CD1c-positive myeloid dendritic cell (primary cell): ENCODE measurements at regions not wholly inside any gene's neighbourhood (a gene's known extent, or its start where the extent isn't known, plus 50 kb on each side); places are given as distances from the start of the nearest gene placed in this dataset.
"Not testable (repeated sequence)": the region's sequence is repeated elsewhere in the genome, so short reads cannot be mapped to it uniquely, and the experiment has no call there.

Experiments
- DNase-seq: peaks from one replicate; pipeline ENCODE4 v3.0.0-alpha.2; 2016; ENCODE audit errors: extremely low spot score

DNA sequence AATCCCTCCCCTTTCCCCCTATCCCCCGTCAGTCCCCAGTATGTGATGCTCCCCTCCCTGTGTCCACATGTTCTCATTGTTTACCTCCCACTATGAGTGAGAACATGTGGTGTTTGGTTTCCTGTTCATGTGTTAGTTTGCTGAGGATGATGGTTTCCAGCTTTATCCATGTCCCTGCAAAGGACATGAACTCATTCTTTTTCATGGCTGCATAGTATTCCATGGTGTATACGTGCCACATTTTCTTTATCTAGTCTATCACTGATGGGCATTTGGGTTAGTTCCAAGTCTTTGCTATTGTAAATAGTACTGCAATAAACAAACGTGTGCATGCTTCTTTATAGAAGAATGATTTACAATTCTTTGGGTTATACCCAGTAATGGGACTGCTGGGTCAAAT, 165.6 kb upstream of the TENM4 start:
- not testable (repeated sequence) for DNase-seq

DNA sequence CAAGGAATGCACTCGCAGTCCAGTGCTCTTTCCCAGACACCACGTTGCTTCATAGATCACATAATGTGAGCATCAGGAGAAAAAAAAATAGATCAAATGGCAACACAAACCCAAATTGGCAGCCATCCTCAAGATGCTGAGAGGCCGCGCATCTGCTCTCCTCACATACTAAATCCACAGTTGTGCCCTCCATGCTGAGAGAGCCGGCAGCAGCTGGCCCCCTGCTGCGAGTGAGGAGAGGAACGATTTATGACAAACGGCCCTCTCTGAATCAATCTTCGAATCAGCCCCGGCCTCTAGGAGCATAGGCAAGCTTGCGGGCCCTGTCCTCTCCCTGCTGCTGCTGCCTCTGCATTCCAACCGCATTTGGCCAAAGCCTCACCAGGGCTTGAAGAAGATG, 159.9 kb upstream of the TENM4 start:
- no peak for DNase-seq

DNA sequence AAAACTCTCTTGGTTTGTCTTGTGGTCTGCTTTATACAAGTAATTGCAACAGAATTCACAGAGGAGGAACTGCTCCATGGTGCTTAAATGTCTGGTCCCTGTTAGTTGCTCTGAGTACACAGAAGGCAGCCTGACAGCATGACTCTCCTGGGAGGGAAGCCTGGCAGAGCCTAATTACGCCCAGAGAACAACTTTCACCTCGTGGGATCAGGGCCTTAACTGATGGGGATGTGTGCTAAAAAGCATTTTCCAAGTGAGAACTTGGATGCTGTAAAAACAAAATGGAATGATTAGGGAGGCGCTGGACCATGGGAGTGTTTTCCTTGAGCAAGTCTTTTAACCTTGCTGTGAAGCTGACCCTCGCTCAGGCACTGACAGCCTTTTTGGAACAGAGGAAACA, 154.0 kb upstream of the TENM4 start:
- DNase-seq, result no peak

DNA sequence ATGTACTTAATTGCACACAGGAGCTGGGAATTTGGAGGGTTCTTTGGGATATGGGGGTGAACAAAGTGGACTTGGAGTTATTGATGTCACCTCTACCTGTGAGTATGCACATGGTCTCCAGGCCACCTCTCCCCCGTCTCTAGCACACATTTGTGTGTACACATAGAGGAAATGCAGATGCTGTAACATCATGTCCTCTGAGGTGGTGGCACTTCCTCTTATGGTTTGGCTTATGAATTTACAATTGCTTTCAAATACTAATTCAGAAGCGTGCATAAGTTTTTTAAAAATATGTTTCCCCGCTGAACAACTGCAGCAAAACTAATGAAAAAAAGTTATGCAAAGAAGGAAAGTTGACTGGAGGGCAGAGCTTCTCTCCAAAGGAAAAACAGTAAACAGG, 152.0 kb upstream of the TENM4 start:
- no peak for DNase-seq

DNA sequence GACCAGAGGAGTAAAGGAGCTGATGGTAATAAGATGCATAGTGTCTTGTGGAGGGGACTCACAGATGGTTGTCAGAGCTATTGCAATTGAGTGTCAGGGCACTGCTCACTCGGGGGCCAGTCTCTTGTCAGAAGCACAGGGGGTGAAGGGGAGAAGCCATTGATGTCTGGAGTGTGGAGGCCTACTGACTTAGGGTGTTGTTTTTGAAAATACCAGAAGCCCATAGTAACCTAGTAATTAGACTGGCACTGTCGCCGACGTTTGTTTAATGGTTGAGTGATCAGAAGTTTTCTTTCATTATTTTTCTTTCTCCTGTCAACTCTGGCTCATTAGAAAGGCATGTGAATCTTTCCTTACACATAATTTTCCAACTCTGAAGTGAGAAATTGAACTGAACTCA, 151.6 kb upstream of the TENM4 start:
- no peak for DNase-seq

DNA sequence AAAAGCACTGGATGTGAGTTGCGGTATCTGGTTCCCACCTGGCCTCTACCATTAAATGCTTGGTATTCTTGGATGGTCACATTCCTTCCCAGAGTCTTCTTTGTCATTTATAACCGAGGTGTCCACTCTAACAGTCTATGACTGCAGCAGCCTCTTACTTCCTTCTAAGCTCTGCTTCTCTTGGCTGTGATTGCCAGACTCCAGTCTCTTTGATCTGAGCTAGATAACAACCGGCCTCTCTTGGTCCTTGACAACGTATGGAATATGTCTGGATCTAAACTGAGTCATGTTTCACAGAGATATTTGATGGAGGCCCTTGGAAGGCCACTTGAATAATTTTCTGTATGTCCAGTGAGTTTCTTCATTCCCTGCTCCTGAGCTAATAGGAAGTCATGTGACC, 141.6 kb upstream of the TENM4 start:
- DNase-seq, result no peak

DNA sequence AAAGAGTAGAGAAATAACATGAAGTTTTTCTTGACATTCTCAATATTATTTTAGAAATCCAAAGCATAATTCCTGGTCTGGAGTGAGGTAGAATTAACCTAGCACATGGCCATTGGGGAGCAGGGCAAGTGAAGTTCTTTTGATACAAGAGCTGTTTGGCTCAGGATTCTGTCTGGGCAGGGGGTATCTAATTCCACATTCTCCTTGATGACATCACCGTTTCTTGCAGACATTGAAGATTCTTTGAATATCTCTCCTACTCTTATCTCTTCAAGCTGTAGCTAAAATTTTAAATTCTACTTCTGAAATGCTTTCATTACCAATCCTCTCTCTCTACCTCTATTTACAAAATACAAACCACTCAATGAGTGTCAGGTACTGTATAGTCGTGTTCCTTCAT, 138.2 kb upstream of the TENM4 start:
- no peak for DNase-seq

DNA sequence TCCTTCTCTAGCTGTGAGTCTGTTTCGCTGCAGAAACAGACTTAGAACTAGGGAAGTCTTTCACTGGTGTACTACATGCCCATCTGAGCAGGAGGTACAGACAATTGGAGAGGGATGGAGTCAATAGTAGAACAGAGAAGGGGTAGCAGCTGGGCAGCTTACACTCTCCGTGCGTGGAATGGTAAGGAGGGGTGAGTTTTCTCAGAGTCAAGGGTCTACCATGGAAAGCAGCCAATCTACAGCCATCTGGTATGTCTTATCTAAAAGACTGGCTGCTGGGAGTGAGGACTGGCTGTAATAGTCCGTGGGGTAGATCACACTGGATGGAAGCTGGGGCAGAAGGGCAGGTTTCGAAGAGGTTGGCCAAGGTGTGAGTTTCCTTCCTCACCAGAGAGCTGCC, 137.3 kb upstream of the TENM4 start:
- DNase-seq, result no peak

DNA sequence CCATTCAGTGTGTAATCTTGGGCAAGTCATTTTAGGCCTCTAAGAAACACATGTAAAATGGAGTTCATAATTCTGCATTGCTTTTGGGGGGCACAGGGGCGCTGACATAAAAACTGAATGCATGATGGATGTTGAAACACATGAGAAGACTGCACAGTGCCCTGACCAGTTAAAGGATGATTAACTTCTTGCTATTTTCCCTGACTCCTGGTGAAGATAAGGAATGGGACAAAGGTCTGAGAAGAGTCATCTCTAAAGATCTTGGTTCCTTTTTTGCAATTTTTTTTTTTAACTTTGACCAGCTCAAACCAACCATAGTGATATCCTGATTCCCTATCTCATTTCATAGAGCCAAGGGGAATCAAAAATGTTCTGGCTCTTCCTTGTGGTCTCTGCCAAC, 134.9 kb upstream of the TENM4 start:
- DNase-seq, result no peak

DNA sequence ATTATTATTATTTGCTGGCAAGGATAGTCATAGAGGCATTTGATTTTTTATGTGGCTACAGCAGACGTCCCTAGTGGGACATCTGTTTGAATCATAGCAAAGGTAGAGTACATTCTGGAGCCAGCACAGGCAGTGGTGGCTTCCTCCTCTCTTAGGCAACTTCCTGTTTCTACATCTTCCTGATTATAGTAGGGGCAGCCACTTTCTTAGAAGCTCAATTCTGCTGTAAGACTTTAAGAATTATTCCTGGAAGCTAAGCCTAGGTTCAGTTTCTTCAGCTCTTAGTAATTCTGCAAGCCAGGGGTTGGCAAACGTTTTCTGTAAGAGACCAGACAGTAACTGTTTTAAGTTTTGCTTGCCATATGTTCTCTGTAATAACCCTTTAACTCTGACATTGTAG, 129.3 kb upstream of the TENM4 start:
- no peak for DNase-seq

DNA sequence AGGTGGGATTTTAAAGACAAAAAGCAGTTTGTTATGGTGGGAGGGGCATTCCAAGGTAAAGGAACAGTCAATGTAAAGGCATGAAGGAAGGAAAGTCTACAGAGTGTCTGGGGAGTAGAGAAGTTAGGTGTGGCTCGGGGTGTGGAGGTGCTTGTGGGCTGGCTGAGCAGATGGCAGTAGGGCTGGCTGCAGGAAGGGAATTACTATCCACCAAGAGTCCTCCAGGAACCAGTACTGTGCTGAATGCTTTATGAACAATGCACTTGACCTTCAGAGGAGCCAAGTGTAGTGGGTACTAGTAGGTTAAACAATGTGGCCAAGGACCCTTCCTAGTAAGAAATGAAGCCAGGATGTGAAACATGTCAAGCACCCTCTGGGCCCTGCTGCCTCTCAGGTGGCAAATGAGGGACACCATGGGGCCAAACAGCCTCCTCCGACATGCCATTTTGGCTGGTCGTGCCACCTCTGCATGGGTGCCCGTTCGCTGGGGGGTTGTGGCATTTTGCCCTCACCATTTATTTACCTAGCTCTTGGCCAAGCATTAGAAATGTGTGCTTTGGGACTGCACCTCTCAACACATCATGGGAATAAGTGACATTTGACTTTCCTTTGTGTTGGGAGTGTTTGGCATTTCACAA, 123.6 kb upstream of the TENM4 start:
- DNase-seq, result no peak

DNA sequence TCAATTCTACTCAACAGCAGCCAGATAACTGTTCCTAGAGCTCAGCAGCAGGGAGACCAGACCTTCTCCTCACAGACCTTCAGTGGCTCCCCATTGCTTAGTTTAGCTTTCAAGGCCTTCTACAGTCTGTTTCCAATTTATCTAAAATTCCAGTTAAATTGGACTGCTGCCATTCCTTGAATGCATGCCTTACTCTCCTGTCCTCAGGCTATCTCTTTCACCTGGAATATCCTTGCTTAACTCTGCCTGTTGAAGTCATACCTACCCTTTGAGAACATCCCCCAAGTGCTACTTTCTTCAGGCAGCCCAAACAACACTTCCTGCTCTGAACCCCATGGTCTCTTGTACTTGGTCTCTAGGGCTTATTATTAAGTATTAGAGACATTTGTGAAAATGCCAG, 120.7 kb upstream of the TENM4 start:
- no peak for DNase-seq

DNA sequence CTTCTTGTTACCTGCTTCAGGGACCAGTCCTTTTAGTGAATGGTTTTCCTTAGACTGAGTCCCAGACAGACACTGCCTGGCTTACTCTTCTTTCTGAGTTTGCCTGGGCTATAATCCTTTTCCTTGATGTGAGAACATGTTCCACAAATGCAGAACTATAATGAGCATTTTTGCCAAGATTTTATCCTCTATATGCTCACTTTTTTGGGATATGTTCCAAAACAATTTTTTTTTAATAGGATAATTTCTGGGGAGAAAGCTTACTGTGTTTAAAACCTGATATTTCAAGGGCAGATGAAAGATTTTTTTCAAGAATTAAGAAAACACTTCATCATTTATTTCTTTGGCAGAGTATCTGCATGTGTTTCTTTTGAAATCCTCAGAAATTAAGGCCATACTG, 110.0 kb upstream of the TENM4 start:
- DNase-seq, result no peak

DNA sequence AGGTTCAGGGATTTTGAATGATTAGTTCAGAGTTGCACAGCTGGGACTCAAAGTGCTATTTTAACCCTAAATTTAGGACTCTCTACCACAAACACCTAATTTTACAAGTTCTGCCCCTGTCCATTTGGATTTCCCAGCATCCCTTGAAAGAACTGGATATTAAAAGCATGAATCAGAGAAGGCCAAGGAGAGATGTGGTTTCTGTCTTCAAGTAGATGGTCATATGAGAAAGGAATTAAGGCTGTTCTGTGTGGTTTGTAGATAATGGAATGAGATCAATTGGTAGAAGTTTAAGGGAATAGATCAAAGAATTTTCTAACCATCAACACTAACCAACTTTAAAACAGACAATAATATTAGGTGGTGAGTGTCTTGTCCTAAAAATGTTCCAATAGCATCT, 106.4 kb upstream of the TENM4 start:
- no peak for DNase-seq

DNA sequence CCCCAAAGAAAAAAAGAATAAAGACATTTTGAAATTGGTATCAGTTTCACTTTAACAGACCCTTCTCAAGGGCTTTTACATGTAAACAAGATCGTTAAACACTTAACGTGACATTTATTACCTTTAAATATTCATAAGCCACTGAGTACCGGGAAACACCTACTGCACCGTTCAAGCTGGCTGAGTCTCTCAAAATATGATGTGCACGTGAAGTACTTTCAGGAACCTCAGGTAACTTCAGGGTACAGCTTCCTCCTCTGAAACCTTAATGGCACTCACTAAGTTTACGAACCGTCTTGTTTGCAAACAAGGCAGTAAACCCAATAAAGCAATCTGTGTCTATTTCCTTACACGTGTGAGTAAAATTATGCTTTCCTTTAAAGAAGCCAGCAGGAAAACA, 105.5 kb upstream of the TENM4 start:
- DNase-seq, result no peak

DNA sequence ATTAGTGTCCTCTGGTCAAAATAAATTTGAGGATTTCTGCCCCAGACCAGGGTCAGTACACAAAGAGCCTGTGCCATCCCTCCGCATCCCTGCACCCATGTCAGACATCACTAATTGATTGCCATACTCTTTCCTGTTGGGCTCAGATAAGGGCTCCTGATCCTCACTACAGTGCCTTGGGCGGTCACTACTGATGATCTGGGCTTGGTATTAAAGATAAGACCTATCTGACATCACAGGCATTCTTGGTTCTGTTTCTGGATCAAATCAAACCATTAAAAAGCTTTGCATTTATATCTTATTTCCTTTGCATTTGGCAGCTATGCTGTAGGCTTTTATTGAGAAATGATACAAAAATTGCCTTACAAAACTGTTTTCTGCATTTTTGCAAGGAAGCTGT, 103.5 kb upstream of the TENM4 start:
- DNase-seq, result no peak

DNA sequence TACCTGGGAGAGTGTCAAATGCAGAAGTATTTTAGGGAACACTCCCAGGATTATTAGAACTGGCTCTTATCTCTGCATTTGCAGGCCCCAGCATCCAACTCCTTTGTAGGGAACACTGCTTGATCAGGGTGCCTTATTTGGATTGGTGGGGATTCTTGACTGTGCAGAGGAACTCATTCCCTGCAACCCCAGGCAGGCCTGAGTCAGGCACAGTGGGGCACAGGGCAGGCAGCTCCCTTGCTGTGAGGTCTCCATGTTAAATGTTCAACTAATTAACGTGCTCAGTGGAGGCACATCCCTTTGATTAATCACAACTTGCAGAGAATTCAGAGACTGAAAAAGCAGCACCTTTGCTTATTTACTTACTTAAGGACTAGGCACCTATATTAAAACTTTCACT, 102.3 kb upstream of the TENM4 start:
- no peak for DNase-seq

DNA sequence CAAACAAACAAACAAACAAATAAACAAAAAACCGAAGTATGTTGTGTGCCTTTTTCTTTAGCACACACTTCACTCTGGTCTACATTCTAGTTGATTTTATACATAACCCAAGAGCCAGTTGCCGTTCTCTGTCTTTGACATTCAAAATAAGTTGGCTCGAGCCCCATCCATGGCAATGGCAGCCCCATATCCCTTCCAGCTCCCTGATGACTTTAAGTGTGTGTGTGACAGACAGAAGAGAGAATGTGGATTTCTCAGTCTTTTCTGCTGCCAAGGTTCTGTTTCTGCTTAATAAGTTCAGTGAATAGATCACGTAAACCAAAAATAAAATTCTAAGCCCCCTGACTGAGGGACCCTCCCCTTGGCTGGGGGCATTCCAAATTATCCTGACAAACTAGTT, 100.6 kb upstream of the TENM4 start:
- no peak for DNase-seq

DNA sequence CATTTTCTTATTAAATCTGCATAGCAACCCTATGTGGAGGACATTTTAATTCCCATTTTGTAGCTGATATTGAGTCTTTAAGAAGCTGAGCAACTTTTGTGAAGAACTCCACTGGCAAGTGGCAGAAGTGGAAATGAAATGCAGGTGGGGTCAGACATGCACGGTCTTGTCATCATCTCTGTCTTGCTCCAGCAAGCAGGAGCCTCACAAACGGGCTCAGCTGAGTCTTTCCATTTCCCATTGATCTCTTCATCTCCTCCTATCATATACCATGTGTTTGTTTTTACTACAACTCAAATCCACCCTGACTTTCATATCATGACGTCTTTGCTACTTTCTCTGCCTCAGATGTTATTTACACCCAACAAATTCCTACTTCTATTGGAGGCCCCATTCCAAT, 97.9 kb upstream of the TENM4 start:
- no peak for DNase-seq

DNA sequence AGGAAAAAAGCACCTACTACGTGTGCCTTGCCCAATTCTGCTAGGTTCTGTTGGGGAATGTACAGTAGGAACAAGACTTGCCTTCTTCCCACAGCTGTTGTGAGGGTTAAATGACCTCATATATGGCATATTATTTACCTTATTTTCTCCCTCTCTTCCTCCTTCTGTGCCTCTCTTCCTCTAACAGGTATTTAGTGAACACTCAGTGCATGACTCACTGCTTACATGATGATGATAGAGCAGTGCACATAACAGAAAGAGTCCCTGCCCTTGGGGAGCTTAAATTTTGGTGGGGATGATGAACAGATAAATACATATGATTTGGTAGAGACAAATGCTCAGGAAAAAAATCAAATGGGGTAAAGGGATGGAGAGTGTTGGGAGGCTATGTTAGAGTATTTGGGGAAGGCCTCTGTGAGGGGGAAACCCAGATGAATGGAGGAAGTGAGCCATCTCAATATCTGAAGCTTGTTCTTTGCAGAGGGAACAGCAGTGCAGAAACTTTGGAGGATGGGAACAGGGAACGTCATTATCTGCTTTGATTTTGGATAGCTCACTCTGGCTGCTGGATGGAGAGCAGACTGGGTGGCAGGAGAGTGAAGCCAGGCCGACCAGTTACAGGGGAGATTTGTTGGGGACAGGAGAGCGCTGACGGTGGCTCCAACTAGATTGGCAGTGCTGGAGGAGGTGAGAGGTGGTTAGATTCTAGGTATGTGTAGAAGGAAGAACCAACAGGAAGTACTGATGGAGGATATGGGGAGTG, 95.5 kb upstream of the TENM4 start:
- DNase-seq, result no peak

DNA sequence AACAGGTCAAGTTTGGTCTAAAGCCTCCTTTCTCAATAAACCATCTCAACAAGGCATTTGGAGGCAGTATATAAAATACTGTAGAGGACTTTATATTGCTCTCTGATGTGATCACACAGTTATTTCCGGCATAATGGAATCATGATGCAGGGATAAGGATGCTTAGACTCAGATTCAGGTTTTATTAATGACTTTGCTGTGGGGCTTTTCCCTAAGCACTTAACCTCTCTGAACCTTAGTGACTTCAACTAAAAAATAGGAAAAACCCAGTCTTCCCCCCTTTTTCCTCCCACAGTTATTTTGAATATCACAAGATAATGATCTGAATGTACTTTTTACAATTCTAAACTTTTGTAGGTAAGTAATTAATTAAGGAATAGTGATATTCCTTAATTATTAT, 94.8 kb upstream of the TENM4 start:
- no peak for DNase-seq

DNA sequence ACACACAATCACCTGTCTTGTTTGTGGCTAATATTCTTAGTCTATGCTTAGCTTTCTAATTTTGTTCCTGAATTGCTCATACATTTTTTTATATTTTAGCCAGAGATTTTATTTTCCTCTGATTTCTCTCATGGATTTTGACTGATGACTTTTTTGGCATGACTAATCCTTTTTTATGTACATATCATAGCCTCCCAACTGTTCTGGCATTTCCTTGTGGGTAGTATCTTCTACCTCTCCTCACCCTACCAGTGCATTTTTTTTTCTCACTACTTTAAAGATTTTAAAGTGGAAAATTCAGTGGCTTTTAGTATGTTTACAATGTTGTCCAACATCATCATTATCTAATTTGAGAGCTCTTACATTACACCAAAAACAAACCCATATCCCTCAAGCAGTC, 84.4 kb upstream of the TENM4 start:
- DNase-seq, result no peak

DNA sequence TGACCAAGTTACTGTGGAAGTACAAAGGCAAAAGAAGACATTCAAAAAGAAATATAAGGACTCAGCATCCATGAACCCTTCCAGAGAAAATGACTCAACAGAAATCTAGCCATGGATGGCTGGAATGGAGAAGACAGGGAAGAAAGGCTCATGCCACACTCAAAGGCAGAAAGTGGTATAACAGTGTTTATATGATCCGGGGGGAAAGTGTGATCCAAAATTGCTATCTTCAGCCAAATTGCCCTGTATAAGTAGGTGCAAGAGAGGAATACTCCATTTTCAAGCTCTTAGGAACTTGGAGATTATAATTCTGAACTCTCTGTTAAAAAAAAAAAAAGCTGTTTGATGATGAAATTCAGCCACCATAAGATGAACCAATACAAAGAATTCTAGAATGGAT, 81.8 kb upstream of the TENM4 start:
- DNase-seq, result no peak

DNA sequence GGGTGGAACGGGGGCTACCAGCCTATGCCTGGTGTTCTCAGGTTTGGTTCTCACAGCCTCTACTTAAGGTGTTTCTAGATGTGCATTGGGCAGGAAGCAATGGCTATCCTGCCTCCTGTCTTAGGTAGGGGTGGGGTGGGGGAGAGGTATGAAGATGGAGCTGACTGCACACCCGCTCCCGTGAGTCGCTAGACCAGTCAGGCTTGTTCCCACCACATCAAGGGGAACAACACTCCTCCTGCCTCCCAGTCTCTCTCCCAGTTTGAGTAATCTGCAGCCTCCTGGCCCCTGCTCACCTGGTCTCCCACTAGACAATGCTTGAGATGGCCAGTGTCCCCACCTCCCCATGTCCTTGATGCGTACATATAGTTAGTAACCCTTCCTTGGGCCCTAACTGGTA, 79.3 kb upstream of the TENM4 start:
- no peak for DNase-seq
